ENCODE measurements at regions not wholly inside any gene's neighbourhood (a gene's known extent, or its start where the extent isn't known, plus 50 kb on each side); places are given as distances from the start of the nearest gene placed in this dataset.

DNA sequence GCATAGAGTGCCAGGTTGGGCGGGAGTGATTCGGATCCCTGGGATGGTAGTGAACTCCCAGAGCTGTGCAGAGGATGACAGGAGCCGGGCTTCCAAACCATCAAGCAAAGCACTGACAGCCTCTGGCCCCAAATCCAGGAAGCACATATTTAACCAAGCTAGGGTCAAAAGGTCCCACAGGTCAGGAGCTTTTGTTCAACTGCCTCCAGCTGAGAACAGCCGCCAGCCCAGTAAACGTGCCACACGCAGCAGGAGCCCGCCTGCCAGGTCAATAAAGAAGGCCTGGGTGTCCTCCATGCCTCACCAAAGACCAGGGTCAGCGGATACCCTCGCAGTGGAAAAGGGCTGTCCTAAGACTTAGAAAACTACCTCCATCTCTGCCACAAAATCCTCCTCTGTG lies 184.7 kb upstream of the LINGO1 start:
- H3K9me3 ChIP-seq (ENCODE audit: insufficient read depth in 2 of 2, low read depth in 1 of 2, low read length in 1 of 2): no peaks in the 10 kb centered on the region
- peaks cover 0 to 12% (median 10%) of the 10 kb centered on the region in 4 experiments; a peak in 6 of 7 replicates for H3K4me1 ChIP-seq (replicated peaks in 1 of 4; ENCODE audit: control insufficient read depth in 3 of 4, insufficient read depth in 4 of 4, low read length in 3 of 4)
- no peak overlapping the region; a peak in 1 of 4 replicates for H3K4me2 ChIP-seq (ENCODE audit: insufficient read depth in 1 of 2, low read depth in 2 of 2, low read length in 2 of 2)
- FAIRE-seq: no peak
- no peak overlapping the region for H3K23ac ChIP-seq (ENCODE audit: insufficient read length)
- H3K9ac ChIP-seq (replicated peaks in 1 of 4; ENCODE audit: extremely low read depth in 1 of 4, low read depth in 3 of 4, low read length in 3 of 4): no peak overlapping the region
- H3K23me2 ChIP-seq (ENCODE audit: low read depth, low read length): peaks cover 14% of the 10 kb centered on the region; the same call in 1 of the 2 replicates
- H2AK5ac ChIP-seq (ENCODE audit: low read depth, low read length): no peak overlapping the region
- H3K4me3 ChIP-seq (ENCODE audit: extremely low read depth in 1 of 4, insufficient read depth in 2 of 4, low read depth in 3 of 4, low read length in 4 of 4): no peak overlapping the region
- no peak for DNase-seq (ENCODE audit: low read depth in 1 of 2, low spot score in 2 of 2)
- no peak overlapping the region for H2AFZ ChIP-seq (ENCODE audit: low read length)
- no peak overlapping the region for H2BK15ac ChIP-seq (ENCODE audit: low read length)
- TF ChIP-seq SP4 (IDR thresholded peaks at IDR 0.05; ENCODE audit: low read length) (no peak), SUZ12 (IDR thresholded peaks at IDR 0.05; ENCODE audit: low read length) (no peak), SIRT6 (IDR thresholded peaks at IDR 0.05; ENCODE audit: low read length) (no peak), CREB1 (IDR thresholded peaks at IDR 0.05) (no peak), SIX5 (IDR thresholded peaks at IDR 0.05; ENCODE audit: low read depth, low read length) (no peak), EP300 (IDR thresholded peaks at IDR 0.05; ENCODE audit: borderline replicate concordance in 1 of 2, low read depth in 2 of 2, low read length in 2 of 2) (no peak), PHF8 (conservative IDR thresholded peaks at IDR 0.05; ENCODE audit: low read depth, low read length) (no peak), SAP30 (IDR thresholded peaks at IDR 0.05; ENCODE audit: insufficient read depth, insufficient replicate concordance, low read length) (no peak), EGR1 (IDR thresholded peaks at IDR 0.05; ENCODE audit: borderline replicate concordance, low read depth, low read length) (no peak), HDAC2 (IDR thresholded peaks at IDR 0.05; ENCODE audit: borderline replicate concordance in 1 of 2, low read depth in 2 of 2, low read length in 2 of 2) (no peak), RXRA (IDR thresholded peaks at IDR 0.05; ENCODE audit: insufficient read depth, low read depth, low read length) (no peak)
- no peak overlapping the region for H3K14ac ChIP-seq (ENCODE audit: insufficient read length)
- no peak overlapping the region for H2BK5ac ChIP-seq (ENCODE audit: low read depth, low read length)
- H2BK120ac ChIP-seq (replicated peaks; ENCODE audit: low read depth, low read length): no peak overlapping the region
- H4K5ac ChIP-seq (ENCODE audit: insufficient read length, low read depth, low read length): no peak overlapping the region
- H3K79me1 ChIP-seq (ENCODE audit: low read depth, low read length): no peaks in the 10 kb centered on the region
- 79% methylated on average over 9 of the region's 9 CpGs; no CpG with 5 or more reads in 1 of the 2 experiments for WGBS, 2 experiments (ENCODE audit: extremely low coverage in 1 of 2, insufficient coverage in 1 of 2, insufficient read length in 1 of 2, insufficient replicate concordance in 2 of 2, low coverage in 1 of 2, low lambda C conversion rate in 2 of 2, missing lambda C conversion rate in 1 of 2)
- H3K4ac ChIP-seq (replicated peaks; ENCODE audit: insufficient read length, low read depth, low read length): no peak overlapping the region
- H4K8ac ChIP-seq (ENCODE audit: extremely low read depth, insufficient read depth, low read length): no peak overlapping the region
- no peak overlapping the region for H4K91ac ChIP-seq (replicated peaks; ENCODE audit: insufficient read length, low read length)
- POLR2A ChIA-PET (ENCODE audit: partially characterized antibody): interaction anchor here (1.2 to 2.5 kb wide), 4 partner anchors 10 to 184 kb away, joined by 3 to 8 read pairs (median 4); partner anchors contain the start of gene LINGO1
- H3K27ac ChIP-seq (ENCODE audit: low read depth, low read length): no peak overlapping the region
- H3K36me3 ChIP-seq (ENCODE audit: control insufficient read depth in 2 of 4, insufficient read depth in 4 of 4, low read length in 3 of 4): no peaks in the 10 kb centered on the region
- no peak overlapping the region for H3K56ac ChIP-seq (replicated peaks; ENCODE audit: insufficient read length, low read depth, low read length)
- no peaks in the 10 kb centered on the region for H4K20me1 ChIP-seq (replicated peaks in 1 of 2; ENCODE audit: control insufficient read depth in 1 of 2, insufficient read depth in 2 of 2, low read length in 2 of 2)
- H2BK20ac ChIP-seq (ENCODE audit: low read length): no peak overlapping the region
- peaks cover 23 to 43% (median 39%) of the 10 kb centered on the region in 4 experiments for H3K27me3 ChIP-seq (replicated peaks in 1 of 4; ENCODE audit: control insufficient read depth in 3 of 4, extremely low read depth in 1 of 4, insufficient read depth in 3 of 4, low read length in 3 of 4)
- H2BK12ac ChIP-seq (ENCODE audit: low read depth, low read length): no peak overlapping the region
- H3K18ac ChIP-seq (ENCODE audit: extremely low read depth, low read length): no peak overlapping the region
- no peaks in the 10 kb centered on the region for H3K79me2 ChIP-seq (ENCODE audit: control insufficient read depth in 1 of 2, insufficient read depth in 2 of 2, low read length in 2 of 2)
- CTCF ChIA-PET (ENCODE audit: partially characterized antibody): interaction anchor here (0.7 to 3.0 kb wide), 14 partner anchors 12 to 225 kb away, joined by 3 to 17 read pairs (median 4); partner anchors contain the start of gene LINGO1

Measured in H1 (cell line).